ENCODE measurements at regions not wholly inside any gene's neighbourhood (a gene's known extent, or its start where the extent isn't known, plus 50 kb on each side); places are given as distances from the start of the nearest gene placed in this dataset.

DNA sequence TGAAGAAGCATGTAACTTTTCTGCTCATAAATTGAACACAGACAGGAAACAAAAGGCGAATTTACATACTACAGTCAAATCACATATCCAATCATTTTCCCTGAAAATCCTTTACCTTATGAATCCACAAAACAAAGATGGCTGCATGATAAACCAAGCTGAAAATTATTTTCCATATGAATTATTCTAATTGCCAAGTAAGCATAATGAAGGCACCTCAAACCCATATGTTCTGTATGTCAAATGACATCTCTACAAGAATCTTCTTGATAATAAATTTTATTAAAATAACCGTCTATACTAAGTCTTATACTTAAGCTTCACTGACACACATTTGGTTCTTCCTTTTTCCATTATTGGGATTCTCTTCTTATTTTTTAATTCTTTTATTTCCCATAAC, 1242.6 kb downstream of the CNTNAP5 start:
- intact Hi-C loops (cut with DNase I): no loop called here
- no peak overlapping the region for H3K4me3 ChIP-seq
- H3K9me3 ChIP-seq: no peaks in the 10 kb centered on the region
- no peak for TF ChIP-seq POLR2A (IDR thresholded peaks at IDR 0.05)
- no peaks in the 10 kb centered on the region for H3K36me3 ChIP-seq
- no peak overlapping the region for H3K27ac ChIP-seq
- WGBS, 3 donors: 82 to 86% (median 84%) methylated on average over 2 of the region's 2 CpGs
- no peak for DNase-seq
- no peaks in the 10 kb centered on the region for H3K4me1 ChIP-seq (ENCODE audit: insufficient read depth)
- H3K27me3 ChIP-seq: no peaks in the 10 kb centered on the region

- intact Hi-C loops (cut with DNase I): no loop called here
- Histone ChIP-seq H3K4me3 (no peak overlapping the region), H3K27me3 (no peaks in the 10 kb centered on the region), H3K4me1 (ENCODE audit: insufficient read depth) (no peaks in the 10 kb centered on the region), H3K27ac (no peak overlapping the region), H3K36me3 (no peaks in the 10 kb centered on the region), H3K9me3 (no peaks in the 10 kb centered on the region)
- no peak for TF ChIP-seq POLR2A (IDR thresholded peaks at IDR 0.05)
- TF ChIP-seq, protein P1, sequence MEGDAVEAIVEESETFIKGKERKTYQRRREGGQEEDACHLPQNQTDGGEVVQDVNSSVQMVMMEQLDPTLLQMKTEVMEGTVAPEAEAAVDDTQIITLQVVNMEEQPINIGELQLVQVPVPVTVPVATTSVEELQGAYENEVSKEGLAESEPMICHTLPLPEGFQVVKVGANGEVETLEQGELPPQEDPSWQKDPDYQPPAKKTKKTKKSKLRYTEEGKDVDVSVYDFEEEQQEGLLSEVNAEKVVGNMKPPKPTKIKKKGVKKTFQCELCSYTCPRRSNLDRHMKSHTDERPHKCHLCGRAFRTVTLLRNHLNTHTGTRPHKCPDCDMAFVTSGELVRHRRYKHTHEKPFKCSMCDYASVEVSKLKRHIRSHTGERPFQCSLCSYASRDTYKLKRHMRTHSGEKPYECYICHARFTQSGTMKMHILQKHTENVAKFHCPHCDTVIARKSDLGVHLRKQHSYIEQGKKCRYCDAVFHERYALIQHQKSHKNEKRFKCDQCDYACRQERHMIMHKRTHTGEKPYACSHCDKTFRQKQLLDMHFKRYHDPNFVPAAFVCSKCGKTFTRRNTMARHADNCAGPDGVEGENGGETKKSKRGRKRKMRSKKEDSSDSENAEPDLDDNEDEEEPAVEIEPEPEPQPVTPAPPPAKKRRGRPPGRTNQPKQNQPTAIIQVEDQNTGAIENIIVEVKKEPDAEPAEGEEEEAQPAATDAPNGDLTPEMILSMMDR (IDR thresholded peaks at IDR 0.05): no peak
- TF ChIP-seq EP300 (IDR thresholded peaks at IDR 0.05): no peak
- no peak for DNase-seq
- 7 to 27% (median 24%) methylated on average over 1 of the region's 1 CpG for WGBS, 3 donors
These were observed 1247.6 kb downstream of the CNTNAP5 start for GRCh38 chr2:125272651-125273050.

- no peaks in the 10 kb centered on the region for H3K27me3 ChIP-seq
- H3K9me3 ChIP-seq: no peaks in the 10 kb centered on the region
- H3K27ac ChIP-seq: no peak overlapping the region
- WGBS, 3 donors: 83 to 91% (median 83%) methylated on average over 4 of the region's 4 CpGs
- H3K36me3 ChIP-seq: no peaks in the 10 kb centered on the region
- no peak overlapping the region for H3K4me3 ChIP-seq
- no peaks in the 10 kb centered on the region for H3K4me1 ChIP-seq (ENCODE audit: insufficient read depth)
- DNase-seq: no peak
- intact Hi-C loops (cut with DNase I): no loop called here
- TF ChIP-seq, protein P1 (IDR thresholded peaks at IDR 0.05): no peak
- TF ChIP-seq EP300 (IDR thresholded peaks at IDR 0.05): no peak
- no peak for TF ChIP-seq POLR2A (IDR thresholded peaks at IDR 0.05)
These were observed 1249.6 kb downstream of the CNTNAP5 start for GRCh38 chr2:125274718-125275117.

DNA sequence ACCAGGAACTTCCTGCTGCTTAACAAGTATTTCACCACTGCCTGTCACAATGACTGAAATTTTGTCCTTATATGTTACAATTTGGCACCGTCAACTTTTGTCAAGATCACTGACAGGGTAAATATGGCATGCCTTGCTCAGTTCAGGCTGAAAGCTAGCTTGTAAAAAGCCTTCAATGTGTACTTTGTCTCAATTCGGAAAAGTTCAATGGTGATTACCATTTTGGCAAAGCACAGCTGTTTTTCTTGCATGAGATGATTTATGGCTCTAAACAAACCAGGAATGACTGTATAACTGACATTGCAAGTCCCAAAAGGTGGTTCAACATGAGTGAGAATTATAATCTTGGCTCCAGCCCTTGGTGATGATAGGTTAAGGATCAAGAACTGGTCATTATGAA, 1255.2 kb downstream of the CNTNAP5 start:
- Histone ChIP-seq H3K4me1 (ENCODE audit: insufficient read depth) (no peaks in the 10 kb centered on the region), H3K4me3 (no peak overlapping the region), H3K36me3 (no peaks in the 10 kb centered on the region), H3K27me3 (no peaks in the 10 kb centered on the region), H3K27ac (no peak overlapping the region), H3K9me3 (no peaks in the 10 kb centered on the region)
- TF ChIP-seq, protein P1 (IDR thresholded peaks at IDR 0.05): no peak
- TF ChIP-seq EP300 (IDR thresholded peaks at IDR 0.05): no peak
- no peak for TF ChIP-seq POLR2A (IDR thresholded peaks at IDR 0.05)
- WGBS, 3 donors: 57 to 81% (median 61%) methylated on average over 2 of the region's 2 CpGs
- intact Hi-C loops (cut with DNase I): no loop called here
- DNase-seq: no peak

DNA sequence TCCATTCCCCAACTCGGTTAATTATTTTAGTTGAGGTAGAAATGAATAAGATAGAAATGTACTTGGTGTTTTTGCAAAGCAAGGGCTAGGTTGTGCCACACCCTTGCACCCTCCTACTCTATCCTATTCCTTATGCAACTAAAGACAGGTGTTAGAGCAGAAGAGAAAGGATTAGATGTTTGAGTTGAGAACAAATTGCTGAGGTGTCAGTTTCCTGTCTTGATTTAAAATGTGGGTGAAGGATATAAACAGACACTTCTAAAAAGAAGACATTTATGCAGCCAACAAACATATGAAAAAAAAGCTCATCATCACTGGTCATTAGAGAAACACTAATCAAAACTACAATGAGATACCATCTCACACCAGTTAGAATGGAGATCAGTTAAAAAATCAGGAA, 1256.2 kb downstream of the CNTNAP5 start:
- H3K9me3 ChIP-seq: no peaks in the 10 kb centered on the region
- no peak overlapping the region for H3K4me3 ChIP-seq
- WGBS, 3 donors: 75 to 89% (median 85%) methylated on average over 1 of the region's 1 CpG
- H3K27me3 ChIP-seq: no peaks in the 10 kb centered on the region
- no peak for DNase-seq
- H3K36me3 ChIP-seq: no peaks in the 10 kb centered on the region
- H3K4me1 ChIP-seq (ENCODE audit: insufficient read depth): no peaks in the 10 kb centered on the region
- no peak overlapping the region for H3K27ac ChIP-seq
- intact Hi-C loops (cut with DNase I): no loop called here
- TF ChIP-seq POLR2A (IDR thresholded peaks at IDR 0.05): no peak
- no peak for TF ChIP-seq EP300 (IDR thresholded peaks at IDR 0.05)
- TF ChIP-seq, protein P1 (IDR thresholded peaks at IDR 0.05): no peak
